ENCODE measurements at regions not wholly inside any gene's neighbourhood (a gene's known extent, or its start where the extent isn't known, plus 50 kb on each side); places are given as distances from the start of the nearest gene placed in this dataset.

GRCh38 chr2:181252262-181253148 lies 204.7 kb upstream of the ITGA4 start:
- no peak for DNase-seq (ENCODE audit: low read depth)
- no peak for TF ChIP-seq CTCF (IDR thresholded peaks at IDR 0.05; ENCODE audit: insufficient read depth, low read length, poor library complexity, severe bottlenecking)
- Histone ChIP-seq H3K4me3 (ENCODE audit: low read depth, low read length) (no peak overlapping the region), H3K36me3 (ENCODE audit: control insufficient read depth, insufficient read depth, low read length) (no peaks in the 10 kb centered on the region), H3K27me3 (ENCODE audit: control insufficient read depth, insufficient read depth, low read length) (no peaks in the 10 kb centered on the region)

- no peak for DNase-seq (ENCODE audit: low read depth)
- TF ChIP-seq CTCF (IDR thresholded peaks at IDR 0.05; ENCODE audit: insufficient read depth, low read length, poor library complexity, severe bottlenecking), result no peak
- H3K4me3 ChIP-seq (ENCODE audit: low read depth, low read length), result no peak overlapping the region
- no peaks in the 10 kb centered on the region for H3K27me3 ChIP-seq (ENCODE audit: control insufficient read depth, insufficient read depth, low read length)
- no peaks in the 10 kb centered on the region for H3K36me3 ChIP-seq (ENCODE audit: control insufficient read depth, insufficient read depth, low read length)
Measured at GRCh38 chr2:181253438-181253837, 203.7 kb upstream of the ITGA4 start.

- H3K36me3 ChIP-seq (ENCODE audit: control insufficient read depth, insufficient read depth, low read length), result no peaks in the 10 kb centered on the region
- no peak for TF ChIP-seq CTCF (IDR thresholded peaks at IDR 0.05; ENCODE audit: insufficient read depth, low read length, poor library complexity, severe bottlenecking)
- no peaks in the 10 kb centered on the region for H3K27me3 ChIP-seq (ENCODE audit: control insufficient read depth, insufficient read depth, low read length)
- no peak for DNase-seq (ENCODE audit: low read depth)
- no peak overlapping the region for H3K4me3 ChIP-seq (ENCODE audit: low read depth, low read length)
Measured at GRCh38 chr2:181255651-181256050, 201.5 kb upstream of the ITGA4 start.

- no peak for TF ChIP-seq CTCF (IDR thresholded peaks at IDR 0.05; ENCODE audit: insufficient read depth, low read length, poor library complexity, severe bottlenecking)
- H3K4me3 ChIP-seq (ENCODE audit: low read depth, low read length), result no peak overlapping the region
- H3K27me3 ChIP-seq (ENCODE audit: control insufficient read depth, insufficient read depth, low read length), result no peaks in the 10 kb centered on the region
- no peaks in the 10 kb centered on the region for H3K36me3 ChIP-seq (ENCODE audit: control insufficient read depth, insufficient read depth, low read length)
- DNase-seq (ENCODE audit: low read depth), result peak; percentile 28
Measured at GRCh38 chr2:181258720-181259119, 198.5 kb upstream of the ITGA4 start.

GRCh38 chr2:181262782-181263181 lies 194.4 kb upstream of the ITGA4 start:
- no peak overlapping the region for H3K4me3 ChIP-seq (ENCODE audit: low read depth, low read length)
- DNase-seq (ENCODE audit: low read depth), result no peak
- no peak for TF ChIP-seq CTCF (IDR thresholded peaks at IDR 0.05; ENCODE audit: insufficient read depth, low read length, poor library complexity, severe bottlenecking)
- H3K36me3 ChIP-seq (ENCODE audit: control insufficient read depth, insufficient read depth, low read length), result no peaks in the 10 kb centered on the region
- H3K27me3 ChIP-seq (ENCODE audit: control insufficient read depth, insufficient read depth, low read length), result no peaks in the 10 kb centered on the region

GRCh38 chr2:181264001-181264400 lies 193.2 kb upstream of the ITGA4 start:
- H3K36me3 ChIP-seq (ENCODE audit: control insufficient read depth, insufficient read depth, low read length), result no peaks in the 10 kb centered on the region
- no peak for TF ChIP-seq CTCF (IDR thresholded peaks at IDR 0.05; ENCODE audit: insufficient read depth, low read length, poor library complexity, severe bottlenecking)
- no peaks in the 10 kb centered on the region for H3K27me3 ChIP-seq (ENCODE audit: control insufficient read depth, insufficient read depth, low read length)
- no peak overlapping the region for H3K4me3 ChIP-seq (ENCODE audit: low read depth, low read length)
- DNase-seq (ENCODE audit: low read depth), result no peak
